Kidney capillary endothelial cell (primary cell): ENCODE measurements at regions not wholly inside any gene's neighbourhood (a gene's known extent, or its start where the extent isn't known, plus 50 kb on each side); places are given as distances from the start of the nearest gene placed in this dataset.

Experiments used
- DNase-seq: peaks from one replicate; pipeline ENCODE4 v3.0.0-alpha.2; 2018; ENCODE audit warnings: low spot score

GRCh38 chr13:33519561-33520467, 234.3 kb upstream of the STARD13 start:
- DNase-seq, result no peak

DNA sequence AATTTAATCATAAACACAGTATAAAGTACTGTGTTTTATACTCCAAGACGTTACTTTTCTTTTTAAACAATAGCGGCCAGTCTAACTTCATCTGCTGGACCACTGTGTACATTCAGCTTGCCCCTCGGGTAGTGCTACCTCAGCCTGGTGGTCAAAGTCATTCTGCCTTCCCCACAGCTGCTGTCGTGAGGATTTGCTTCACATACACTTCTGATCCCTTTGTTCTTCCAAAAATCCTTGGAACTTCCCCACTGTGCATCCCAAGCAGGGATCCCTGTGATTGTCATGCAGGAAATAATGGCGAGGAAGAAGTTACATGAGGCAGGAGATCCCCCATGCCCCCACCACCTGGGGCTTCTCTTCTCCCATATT, 234.9 kb upstream of the STARD13 start:
- DNase-seq, result no peak

DNA sequence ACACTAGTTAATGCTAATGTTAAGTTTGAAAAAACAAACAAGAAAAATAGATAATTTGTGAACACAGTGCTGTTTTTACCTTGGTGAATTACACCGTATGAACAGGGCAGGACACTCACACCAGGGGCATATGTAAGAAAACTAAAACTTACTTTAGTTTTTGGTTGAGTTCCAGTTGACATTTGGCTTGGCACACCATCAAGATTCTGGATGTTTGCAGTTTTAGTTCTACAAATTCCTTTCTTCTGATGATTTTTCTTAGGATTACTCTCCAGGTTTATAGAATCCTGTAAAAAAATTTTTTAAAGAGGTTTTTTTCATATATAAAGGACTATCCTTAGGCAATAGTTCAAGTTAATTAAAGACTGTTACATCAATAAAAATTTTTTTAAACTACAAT, 238.5 kb upstream of the STARD13 start:
- DNase-seq, result no peak

GRCh38 chr13:33525763-33526162, 240.2 kb upstream of the STARD13 start:
- DNase-seq, result no peak

- no peak for DNase-seq
These were observed 241.2 kb upstream of the STARD13 start for GRCh38 chr13:33526718-33527117.

GRCh38 chr13:33528896-33529295, 243.3 kb upstream of the STARD13 start:
- no peak for DNase-seq

DNA sequence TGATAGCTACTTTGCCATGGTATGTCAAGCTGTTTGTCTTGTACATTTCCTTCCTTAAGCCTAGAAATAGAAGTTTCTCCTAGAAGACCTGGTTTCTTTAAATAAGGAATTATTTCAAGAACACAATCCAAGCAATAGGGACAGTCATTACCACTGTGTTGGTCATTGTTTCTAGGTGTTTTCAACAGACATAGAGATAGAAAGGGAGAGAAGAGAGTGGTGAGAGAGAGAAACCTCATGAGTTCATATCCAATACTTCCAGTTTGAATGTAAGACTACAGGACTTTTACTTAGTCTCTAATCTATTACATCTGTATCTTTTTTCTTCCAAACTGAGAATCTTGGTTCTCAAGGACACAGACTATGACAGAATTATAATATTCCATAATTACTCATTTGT, 245.9 kb upstream of the STARD13 start:
- DNase-seq, result no peak

DNA sequence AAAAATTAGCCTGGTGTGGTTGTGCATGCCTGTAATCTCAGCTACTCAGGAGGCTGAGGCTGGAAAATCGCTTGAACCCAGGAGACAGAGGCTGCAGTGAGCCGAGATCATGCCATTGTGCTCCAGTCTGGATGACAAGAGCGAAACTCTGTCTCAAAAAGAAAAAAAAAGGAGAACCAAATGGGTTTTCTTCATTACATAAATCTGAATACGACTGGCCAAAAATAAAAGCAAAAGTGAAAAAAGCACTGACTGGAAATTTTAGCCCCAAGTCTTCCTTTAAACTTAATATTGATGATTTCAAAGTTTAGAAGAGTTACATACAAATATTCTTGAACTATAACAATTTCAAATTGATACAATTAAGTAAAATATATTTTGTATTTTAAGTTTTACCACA, 249.5 kb upstream of the STARD13 start:
- DNase-seq, result no peak

DNA sequence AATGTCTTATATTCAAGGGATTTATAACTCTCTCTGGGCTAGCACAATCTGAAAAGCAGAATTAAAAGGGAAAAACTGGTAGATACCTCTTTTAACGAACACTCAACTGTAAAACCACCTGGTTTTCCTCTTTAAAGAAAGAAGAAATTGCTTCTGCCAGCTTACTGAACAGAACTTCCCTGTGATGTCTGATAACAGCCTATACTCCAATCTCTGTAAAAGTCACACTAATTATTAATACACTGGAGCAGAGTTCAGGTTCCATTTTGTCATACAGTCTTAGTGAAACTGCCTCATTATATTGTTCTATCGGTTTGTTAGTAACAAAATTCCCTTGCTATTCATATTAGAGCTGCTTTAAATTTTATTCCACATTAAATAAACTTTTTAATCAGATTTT, 251.0 kb upstream of the STARD13 start:
- no peak for DNase-seq

DNA sequence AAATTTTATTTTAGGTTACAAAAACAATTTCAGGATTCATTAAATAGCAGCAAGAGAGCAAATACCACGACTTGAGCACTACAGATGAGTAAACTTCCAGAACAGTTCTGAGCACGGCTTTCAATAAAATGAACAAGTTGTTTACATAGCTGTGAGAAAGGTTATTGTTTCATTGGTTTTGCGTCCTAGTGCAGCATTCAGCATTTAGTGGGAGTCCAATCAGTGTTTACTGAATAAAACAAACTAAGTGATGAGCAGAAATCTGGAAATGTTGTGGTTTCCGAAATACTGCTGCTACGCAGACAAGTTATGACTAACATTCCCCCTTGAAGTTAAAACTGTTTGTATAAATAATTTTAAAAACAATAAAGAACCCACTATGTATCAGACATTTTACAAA, 251.5 kb upstream of the STARD13 start:
- DNase-seq, result no peak

- DNase-seq, result no peak
These were observed 252.1 kb upstream of the STARD13 start for GRCh38 chr13:33537676-33538075.

- no peak for DNase-seq
These were observed 255.9 kb upstream of the STARD13 start for GRCh38 chr13:33541456-33541855.

GRCh38 chr13:33541962-33542308, 256.4 kb upstream of the STARD13 start:
- no peak for DNase-seq

GRCh38 chr13:33542309-33543088, 256.9 kb upstream of the STARD13 start:
- peak; percentile 98 for DNase-seq

DNA sequence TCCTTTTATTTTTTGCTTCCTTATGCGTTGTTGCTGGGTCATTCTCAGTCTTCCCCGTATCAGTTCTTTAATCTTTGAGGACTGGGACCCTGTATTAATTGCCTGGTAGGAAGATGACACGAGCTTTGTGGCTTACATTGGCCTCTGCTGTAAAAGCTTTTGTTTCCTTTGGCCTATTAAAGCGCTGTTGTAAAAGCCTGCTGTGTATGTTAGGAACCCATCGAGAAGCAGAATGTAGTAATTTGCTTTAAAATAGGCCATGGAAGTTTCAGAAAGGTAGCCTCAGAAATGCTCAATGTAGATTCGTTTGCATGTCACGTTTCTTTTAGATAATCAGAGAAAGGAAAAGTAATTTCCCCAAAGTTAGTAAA, 257.5 kb upstream of the STARD13 start:
- no peak for DNase-seq

GRCh38 chr13:33543631-33544265, 258.2 kb upstream of the STARD13 start:
- no peak for DNase-seq

DNA sequence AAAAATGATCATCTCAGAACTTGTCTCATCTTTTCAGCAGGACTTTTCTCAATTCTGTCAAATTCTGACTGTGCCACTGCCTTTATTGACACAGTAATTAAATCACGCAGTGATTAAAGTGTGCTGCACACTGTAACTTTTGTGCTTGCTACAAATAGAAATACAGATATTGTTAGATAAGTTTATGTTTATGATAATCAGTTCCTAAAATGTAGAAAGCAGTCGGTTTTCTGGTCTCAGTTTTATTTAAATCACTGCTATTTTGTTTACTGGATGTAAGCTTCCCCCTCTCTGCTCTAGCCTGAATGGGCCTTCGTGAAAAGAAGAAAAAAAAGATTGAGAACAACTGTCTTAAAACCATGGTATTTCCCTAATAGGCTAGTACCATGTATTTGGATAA, 258.8 kb upstream of the STARD13 start:
- DNase-seq, result no peak

DNA sequence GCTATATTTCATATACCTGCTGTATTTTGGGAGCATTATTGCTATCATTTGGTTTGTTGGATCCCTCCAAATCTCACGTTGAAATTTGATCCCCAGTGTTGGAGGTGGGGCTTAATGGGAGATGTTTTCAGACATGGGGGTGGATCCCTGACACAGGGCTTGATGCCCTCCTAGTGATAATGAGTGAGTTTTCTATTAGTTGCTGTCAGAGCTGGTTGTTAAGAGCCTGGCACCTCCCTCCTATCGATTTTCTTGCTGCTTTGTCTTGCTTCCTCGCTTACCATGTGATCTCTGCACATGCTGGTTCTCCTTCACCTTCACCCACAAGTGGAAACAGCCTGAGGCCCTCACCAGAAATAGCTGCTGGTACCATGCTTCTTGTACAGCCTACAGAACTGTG, 259.9 kb upstream of the STARD13 start:
- DNase-seq, result no peak

- DNase-seq, result no peak
These were observed 261.5 kb upstream of the STARD13 start for GRCh38 chr13:33547035-33547434.

DNA sequence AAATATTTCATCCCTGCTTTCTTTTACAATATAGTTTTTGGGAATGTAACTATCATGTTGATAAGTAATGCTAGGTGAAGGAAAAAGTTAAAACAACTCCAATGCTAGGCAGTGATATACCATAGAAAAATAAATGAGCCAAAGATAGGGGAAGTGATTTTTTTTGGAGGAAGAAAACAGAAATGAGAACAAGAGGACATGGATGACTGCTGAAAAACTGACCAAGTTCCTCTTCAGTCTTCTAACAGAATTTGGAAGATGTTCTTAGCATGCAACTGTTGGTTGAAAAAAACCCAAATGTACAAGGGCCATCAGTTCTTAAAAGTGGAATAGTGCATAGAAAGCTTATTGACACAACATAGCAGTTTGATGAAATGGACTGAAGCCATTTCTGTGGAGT, 262.5 kb upstream of the STARD13 start:
- no peak for DNase-seq

GRCh38 chr13:33550276-33550675, 264.7 kb upstream of the STARD13 start:
- no peak for DNase-seq

GRCh38 chr13:33550885-33551284, 265.3 kb upstream of the STARD13 start:
- no peak for DNase-seq
